ENCODE measurements at regions not wholly inside any gene's neighbourhood (a gene's known extent, or its start where the extent isn't known, plus 50 kb on each side); places are given as distances from the start of the nearest gene placed in this dataset.
A peak's percentile ranks its signal among the peaks of the same experiment; 100 is the strongest.
"Not testable (repeated sequence)": the region's sequence is repeated elsewhere in the genome, so short reads cannot be mapped to it uniquely, and the experiment has no call there.

DNA sequence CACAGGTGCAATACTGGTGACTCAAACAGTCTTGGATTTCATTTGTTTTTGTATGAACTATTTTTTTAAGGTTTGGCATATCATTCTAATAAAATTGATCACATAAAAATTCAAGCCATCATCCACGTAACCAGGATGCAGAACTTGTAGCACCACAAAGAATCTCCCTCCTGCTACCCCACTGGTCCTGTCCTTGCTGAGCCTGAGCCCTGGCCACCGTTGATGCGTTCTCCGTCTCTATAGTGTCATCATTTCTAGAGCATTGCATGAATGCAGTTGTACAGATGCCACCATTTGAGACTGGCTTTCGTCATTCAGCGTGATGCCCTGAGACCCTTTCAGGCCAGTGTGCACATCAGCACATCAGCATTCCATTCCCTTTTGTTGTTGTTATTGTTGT lies 273.5 kb downstream of the TCERG1L start:
- peak in 1 of 2 donors; percentile 37 for DNase-seq (ENCODE audit: low spot score in 2 of 2)
- TF ChIP-seq, protein P1, sequence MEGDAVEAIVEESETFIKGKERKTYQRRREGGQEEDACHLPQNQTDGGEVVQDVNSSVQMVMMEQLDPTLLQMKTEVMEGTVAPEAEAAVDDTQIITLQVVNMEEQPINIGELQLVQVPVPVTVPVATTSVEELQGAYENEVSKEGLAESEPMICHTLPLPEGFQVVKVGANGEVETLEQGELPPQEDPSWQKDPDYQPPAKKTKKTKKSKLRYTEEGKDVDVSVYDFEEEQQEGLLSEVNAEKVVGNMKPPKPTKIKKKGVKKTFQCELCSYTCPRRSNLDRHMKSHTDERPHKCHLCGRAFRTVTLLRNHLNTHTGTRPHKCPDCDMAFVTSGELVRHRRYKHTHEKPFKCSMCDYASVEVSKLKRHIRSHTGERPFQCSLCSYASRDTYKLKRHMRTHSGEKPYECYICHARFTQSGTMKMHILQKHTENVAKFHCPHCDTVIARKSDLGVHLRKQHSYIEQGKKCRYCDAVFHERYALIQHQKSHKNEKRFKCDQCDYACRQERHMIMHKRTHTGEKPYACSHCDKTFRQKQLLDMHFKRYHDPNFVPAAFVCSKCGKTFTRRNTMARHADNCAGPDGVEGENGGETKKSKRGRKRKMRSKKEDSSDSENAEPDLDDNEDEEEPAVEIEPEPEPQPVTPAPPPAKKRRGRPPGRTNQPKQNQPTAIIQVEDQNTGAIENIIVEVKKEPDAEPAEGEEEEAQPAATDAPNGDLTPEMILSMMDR (IDR thresholded peaks at IDR 0.05), result no peak
- no peak overlapping the region for H3K27ac ChIP-seq

DNA sequence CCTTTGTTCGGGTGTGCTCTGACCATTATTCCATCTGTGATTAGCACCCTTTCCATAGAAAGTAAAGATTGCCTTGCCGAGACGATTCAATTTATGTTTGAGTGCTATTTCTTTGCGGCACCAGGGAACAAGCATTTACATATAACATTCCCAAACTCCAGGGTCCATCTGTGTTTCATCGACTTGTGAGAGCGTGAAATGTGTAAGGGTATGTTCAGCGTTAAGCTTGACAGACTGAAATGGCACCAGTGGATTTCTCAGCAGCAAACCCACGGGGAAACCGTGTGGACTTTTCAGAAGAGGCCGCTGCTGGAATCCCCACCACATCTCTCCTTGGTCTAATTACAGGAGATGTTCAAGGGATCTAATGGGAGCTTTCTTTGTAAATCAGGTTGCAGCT lies 270.5 kb downstream of the TCERG1L start:
- Histone ChIP-seq H3K4me3 (no peak overlapping the region), H3K36me3 (no peaks in the 10 kb centered on the region), H3K27ac (no peak overlapping the region), H3K9me3 (no peaks in the 10 kb centered on the region), H3K4me1 (no peaks in the 10 kb centered on the region), H3K27me3 (no peaks in the 10 kb centered on the region)
- TF ChIP-seq, protein P1 (IDR thresholded peaks at IDR 0.05), result no peak
- peak in 1 of 2 donors; percentile 25 for DNase-seq (ENCODE audit: low spot score in 2 of 2)
- intact Hi-C loops (cut with DNase I), result no loop called here

More for the DNA sequence above, 273.5 kb downstream of the TCERG1L start:
- no peaks in the 10 kb centered on the region for H3K9me3 ChIP-seq
- intact Hi-C loops (cut with DNase I), result no loop called here
- H3K4me3 ChIP-seq, result no peak overlapping the region
- no peaks in the 10 kb centered on the region for H3K4me1 ChIP-seq
- H3K27me3 ChIP-seq, result no peaks in the 10 kb centered on the region
- H3K36me3 ChIP-seq, result no peaks in the 10 kb centered on the region

DNA sequence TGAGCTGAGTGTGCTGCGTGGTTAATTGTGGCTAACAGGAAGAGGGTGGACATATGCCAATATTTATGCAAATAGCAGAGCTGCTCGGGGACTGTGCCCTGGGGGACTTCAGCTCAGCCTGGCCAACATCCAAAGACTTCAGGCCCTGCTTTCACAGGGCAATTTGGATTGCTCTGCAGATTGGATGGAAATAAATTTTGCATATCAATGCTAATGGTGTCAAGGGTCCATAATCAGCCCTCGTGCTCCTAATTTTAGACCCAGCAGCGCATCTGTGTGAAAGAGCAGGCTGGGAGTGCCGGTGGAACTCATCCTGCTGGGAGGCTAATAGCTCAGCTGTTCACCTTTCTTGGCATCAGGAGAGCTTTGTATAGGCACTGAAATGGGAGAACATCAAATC lies 270.1 kb downstream of the TCERG1L start:
- Histone ChIP-seq H3K36me3 (no peaks in the 10 kb centered on the region), H3K4me3 (no peak overlapping the region), H3K27me3 (no peaks in the 10 kb centered on the region), H3K4me1 (no peaks in the 10 kb centered on the region), H3K27ac (no peak overlapping the region), H3K9me3 (no peaks in the 10 kb centered on the region)
- TF ChIP-seq, protein P1 (IDR thresholded peaks at IDR 0.05), result no peak
- no peak for DNase-seq (ENCODE audit: low spot score in 2 of 2)
- intact Hi-C loops (cut with DNase I), result no loop called here

DNA sequence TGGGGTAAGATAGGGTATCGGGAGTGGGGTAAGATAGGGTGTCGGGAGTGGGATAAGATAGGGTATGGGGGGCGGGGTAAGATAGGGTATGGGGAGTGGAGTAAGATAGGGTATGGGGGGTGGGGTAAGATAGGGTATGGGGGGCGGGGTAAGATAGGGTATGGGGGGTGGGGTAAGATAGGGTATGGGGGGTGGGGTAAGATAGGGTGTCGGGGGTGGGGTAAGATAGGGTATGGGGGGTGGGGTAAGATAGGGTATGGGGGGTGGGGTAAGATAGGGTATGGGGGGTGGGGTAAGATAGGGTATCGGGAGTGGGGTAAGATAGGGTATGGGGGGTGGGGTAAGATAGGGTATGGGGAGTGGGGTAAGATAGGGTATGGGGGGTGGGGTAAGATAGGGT lies 269.5 kb downstream of the TCERG1L start:
- DNase-seq (ENCODE audit: low spot score in 2 of 2); H3K4me3 ChIP-seq; intact Hi-C loops (cut with DNase I); H3K9me3 ChIP-seq; H3K27ac ChIP-seq; H3K36me3 ChIP-seq; H3K4me1 ChIP-seq; H3K27me3 ChIP-seq: not testable (repeated sequence)

All from ascending aorta (tissue), 2 donors.